GM12873 (cell line): ENCODE measurements at regions not wholly inside any gene's neighbourhood (a gene's known extent, or its start where the extent isn't known, plus 50 kb on each side); places are given as distances from the start of the nearest gene placed in this dataset.

Source experiments
- CTCF ChIP-seq: IDR thresholded peaks from 2 replicates; pipeline ENCODE4 v1.5.1; 2012; ENCODE audit warnings: low read depth, mild to moderate bottlenecking, moderate library complexity, low read length, control low read depth; ENCODE audit not compliant: insufficient read depth; ENCODE audit errors: missing control alignments

- no peak for TF ChIP-seq CTCF
These were observed 536.7 kb upstream of the TBL1XR1 start for GRCh38 chr3:177733936-177734335.

GRCh38 chr3:177735431-177735830, 538.1 kb upstream of the TBL1XR1 start:
- TF ChIP-seq CTCF = no peak

GRCh38 chr3:177739461-177739860, 542.2 kb upstream of the TBL1XR1 start:
- TF ChIP-seq CTCF = no peak

GRCh38 chr3:177740254-177740653, 543.0 kb upstream of the TBL1XR1 start:
- no peak for TF ChIP-seq CTCF

GRCh38 chr3:177742273-177742672, 545.0 kb upstream of the TBL1XR1 start:
- no peak for TF ChIP-seq CTCF

- TF ChIP-seq CTCF = no peak
These were observed 546.0 kb upstream of the TBL1XR1 start for GRCh38 chr3:177743173-177743890.

GRCh38 chr3:177744873-177745606, 547.8 kb upstream of the TBL1XR1 start:
- TF ChIP-seq CTCF = no peak
